Thoracic aorta (tissue), 2 donors: ENCODE measurements at regions not wholly inside any gene's neighbourhood (a gene's known extent, or its start where the extent isn't known, plus 50 kb on each side); places are given as distances from the start of the nearest gene placed in this dataset.

ENCODE experiments used
- ATAC-seq: fragments of 150-250 bp; one replicate; pipeline ENCODE4 v1.8.0; 2017; ENCODE audit warnings: low read depth; ENCODE audit not compliant: insufficient number of reproducible peaks, low FRiP score
- DNase-seq: peaks from one replicate; pipeline ENCODE4 v3.0.0-alpha.2; 2020; ENCODE audit warnings: low spot score
- H3K27ac ChIP-seq, 2 donors: fragments of 200-600 bp; sonication (generic); 1 replicate in 1 of 2; 2 replicates in 1 of 2; pipeline ENCODE4 v1.5.1; 2016; ENCODE audit warnings: mild to moderate bottlenecking in 2 of 2, moderate library complexity in 2 of 2
- H3K27me3 ChIP-seq: fragments of 200-600 bp; sonication (generic); replicated peaks from 2 replicates; pipeline ENCODE4 v1.6.0; 2016; ENCODE audit warnings: mild to moderate bottlenecking; ENCODE audit not compliant: insufficient read depth
- H3K36me3 ChIP-seq: fragments of 200-600 bp; sonication (generic); one replicate; pipeline ENCODE4 v1.5.1; 2016
- H3K4me1 ChIP-seq, 2 donors: fragments of 200-600 bp; sonication (generic); 1 replicate in 1 of 2; 2 replicates in 1 of 2; pipeline versions ENCODE4 v1.5.1 to v1.6.0; 2016; ENCODE audit warnings: low read depth in 2 of 2, mild to moderate bottlenecking in 1 of 2; ENCODE audit not compliant: control insufficient read depth in 1 of 2
- H3K4me3 ChIP-seq: fragments of 200-600 bp; sonication (generic); 2 replicates; pipeline ENCODE4 v1.5.1; 2016; ENCODE audit warnings: mild to moderate bottlenecking
- H3K9me3 ChIP-seq: fragments of 200-600 bp; sonication (generic); 2 replicates; pipeline ENCODE4 v1.5.1; 2016
- CTCF ChIP-seq: fragments of 200-600 bp; sonication (generic); IDR thresholded peaks from one replicate; pipeline ENCODE4 v1.5.1; 2019; ENCODE audit warnings: antibody characterized with exemption

- Histone ChIP-seq H3K27ac (no peak overlapping the region), H3K9me3 (no peaks in the 10 kb centered on the region), H3K36me3 (no peaks in the 10 kb centered on the region), H3K27me3 (no peaks in the 10 kb centered on the region), H3K4me1 (no peaks in the 10 kb centered on the region), H3K4me3 (no peak overlapping the region)
- DNase-seq (no peak), ATAC-seq (no peak)
- TF ChIP-seq CTCF, result no peak
These were observed 68.4 kb upstream of the DUSP5 start for GRCh38 chr10:110429301-110429700.

GRCh38 chr10:110430340-110431273 is 67.1 kb upstream of the DUSP5 start:
- Histone ChIP-seq H3K27me3 (no peaks in the 10 kb centered on the region), H3K36me3 (no peaks in the 10 kb centered on the region), H3K27ac (no peak overlapping the region), H3K9me3 (no peaks in the 10 kb centered on the region), H3K4me3 (no peak overlapping the region), H3K4me1 (no peaks in the 10 kb centered on the region)
- no peak for TF ChIP-seq CTCF
- DNase-seq, result no peak
- no peak for ATAC-seq

GRCh38 chr10:110431659-110432058 is 66.0 kb upstream of the DUSP5 start:
- Histone ChIP-seq H3K36me3 (no peaks in the 10 kb centered on the region), H3K9me3 (no peaks in the 10 kb centered on the region), H3K27me3 (no peaks in the 10 kb centered on the region), H3K4me3 (no peak overlapping the region), H3K27ac (no peak overlapping the region), H3K4me1 (no peaks in the 10 kb centered on the region)
- no peak for DNase-seq
- TF ChIP-seq CTCF, result no peak
- no peak for ATAC-seq

GRCh38 chr10:110432084-110432483 is 65.6 kb upstream of the DUSP5 start:
- Histone ChIP-seq H3K36me3 (no peaks in the 10 kb centered on the region), H3K9me3 (no peaks in the 10 kb centered on the region), H3K27ac (no peak overlapping the region), H3K27me3 (no peaks in the 10 kb centered on the region), H3K4me3 (no peak overlapping the region), H3K4me1 (no peaks in the 10 kb centered on the region)
- ATAC-seq (no peak), DNase-seq (no peak)
- no peak for TF ChIP-seq CTCF

GRCh38 chr10:110432814-110433565 is 64.7 kb upstream of the DUSP5 start:
- TF ChIP-seq CTCF, result no peak
- no peak overlapping the region for H3K4me3 ChIP-seq
- H3K4me1 ChIP-seq, result no peaks in the 10 kb centered on the region
- H3K27ac ChIP-seq, result no peak overlapping the region
- DNase-seq, result no peak
- no peak for ATAC-seq
- no peaks in the 10 kb centered on the region for H3K27me3 ChIP-seq
- no peaks in the 10 kb centered on the region for H3K9me3 ChIP-seq
- no peaks in the 10 kb centered on the region for H3K36me3 ChIP-seq
